ENCODE measurements at regions not wholly inside any gene's neighbourhood (a gene's known extent, or its start where the extent isn't known, plus 50 kb on each side); places are given as distances from the start of the nearest gene placed in this dataset.
"Not testable (repeated sequence)": the region's sequence is repeated elsewhere in the genome, so short reads cannot be mapped to it uniquely, and the experiment has no call there.

DNA sequence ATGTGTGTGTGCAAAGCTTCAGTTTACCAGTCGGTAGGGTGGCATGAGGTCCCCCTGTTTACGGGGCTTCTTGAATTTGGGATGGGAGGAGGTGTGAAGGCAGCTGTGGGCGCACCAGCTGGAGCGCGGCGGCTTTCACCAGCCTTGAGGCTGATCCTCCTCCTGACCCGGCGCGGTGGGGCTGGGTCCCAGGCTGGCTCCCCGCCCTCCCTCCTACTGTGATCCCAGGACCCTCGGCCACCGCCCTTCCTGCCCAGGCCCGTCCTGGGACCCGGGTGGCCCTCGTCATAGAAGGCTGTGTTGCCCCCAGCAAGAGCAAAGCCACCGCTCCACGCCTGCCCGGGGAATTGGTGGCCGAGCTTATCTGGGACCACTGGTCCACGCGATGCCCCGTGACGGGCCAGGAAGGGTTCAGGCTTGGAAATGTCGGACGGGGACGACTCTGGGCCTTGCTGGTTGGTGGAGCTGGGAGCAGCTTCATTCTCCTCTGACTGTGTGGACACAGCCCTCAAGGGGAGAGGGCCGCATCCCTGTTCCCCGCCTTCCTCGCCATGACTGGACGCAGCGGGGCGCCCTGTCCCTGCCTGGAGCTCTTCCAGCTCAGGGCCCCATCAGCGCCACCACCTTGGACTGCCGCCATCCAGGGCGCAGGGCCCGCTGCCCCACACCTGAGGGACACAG, 271.1 kb upstream of the IRX1 start:
- Histone ChIP-seq H3K4me3 (ENCODE audit: low read depth, low read length) (no peak overlapping the region), H3K36me3 (ENCODE audit: control insufficient read depth, insufficient read depth, low read length) (no peaks in the 10 kb centered on the region), H3K27me3 (ENCODE audit: control insufficient read depth, insufficient read depth, low read length) (no peaks in the 10 kb centered on the region)
- FAIRE-seq, result no peak
- TF ChIP-seq CTCF (IDR thresholded peaks at IDR 0.05; ENCODE audit: insufficient read depth, low read length, severe bottlenecking), result no peak
- no peak for DNase-seq (ENCODE audit: low read depth)

DNA sequence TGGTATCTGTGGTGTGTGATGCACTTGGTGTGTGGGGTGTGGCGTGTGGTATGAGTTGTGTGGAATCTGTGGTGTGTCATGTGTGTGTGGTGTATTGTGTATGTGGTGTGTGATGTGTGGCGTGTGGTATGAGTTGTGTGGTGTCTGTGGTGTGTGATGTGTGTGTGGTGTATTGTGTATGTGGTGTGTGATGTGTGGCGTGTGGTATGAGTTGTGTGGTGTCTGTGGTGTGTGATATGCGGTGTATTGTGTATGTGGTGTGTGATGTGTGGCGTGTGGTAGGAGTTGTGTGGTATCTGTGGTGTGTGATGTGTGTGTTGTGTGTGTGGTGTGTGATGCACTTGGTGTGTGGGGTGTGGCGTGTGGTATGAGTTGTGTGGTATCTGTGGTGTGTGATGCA, 271.7 kb upstream of the IRX1 start:
- H3K4me3 ChIP-seq (ENCODE audit: low read depth, low read length); H3K27me3 ChIP-seq (ENCODE audit: control insufficient read depth, insufficient read depth, low read length); H3K36me3 ChIP-seq (ENCODE audit: control insufficient read depth, insufficient read depth, low read length); FAIRE-seq; DNase-seq (ENCODE audit: low read depth): not testable (repeated sequence)

- H3K36me3 ChIP-seq (ENCODE audit: control insufficient read depth, insufficient read depth, low read length), result no peaks in the 10 kb centered on the region
- FAIRE-seq (no peak), DNase-seq (ENCODE audit: low read depth) (no peak)
- no peak overlapping the region for H3K4me3 ChIP-seq (ENCODE audit: low read depth, low read length)
- no peaks in the 10 kb centered on the region for H3K27me3 ChIP-seq (ENCODE audit: control insufficient read depth, insufficient read depth, low read length)
- no peak for TF ChIP-seq CTCF (IDR thresholded peaks at IDR 0.05; ENCODE audit: insufficient read depth, low read length, severe bottlenecking)
Measured at GRCh38 chr5:3323144-3323543, 272.5 kb upstream of the IRX1 start.

DNA sequence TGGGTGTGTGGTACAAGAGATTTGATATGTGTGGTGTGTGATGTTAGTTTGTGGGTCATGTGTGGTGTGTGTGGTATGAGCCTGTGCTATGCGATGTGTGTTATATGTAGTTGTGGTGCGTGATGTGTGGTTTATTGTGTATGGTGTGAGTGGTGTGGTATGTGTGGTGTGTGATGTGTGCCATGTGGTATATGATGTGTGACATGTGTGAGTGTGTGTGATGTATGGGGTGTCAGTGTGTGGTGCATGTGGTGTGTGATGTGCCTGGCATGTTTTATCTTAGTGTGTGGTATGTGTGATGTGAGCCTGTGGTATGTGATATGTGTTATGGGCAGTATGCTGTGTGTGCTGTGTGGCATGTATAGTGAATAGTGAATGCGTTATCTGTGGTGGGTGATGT, 273.0 kb upstream of the IRX1 start:
- TF ChIP-seq CTCF (IDR thresholded peaks at IDR 0.05; ENCODE audit: insufficient read depth, low read length, severe bottlenecking), result no peak
- DNase-seq (ENCODE audit: low read depth) (no peak), FAIRE-seq (no peak)
- no peak overlapping the region for H3K4me3 ChIP-seq (ENCODE audit: low read depth, low read length)
- no peaks in the 10 kb centered on the region for H3K27me3 ChIP-seq (ENCODE audit: control insufficient read depth, insufficient read depth, low read length)
- no peaks in the 10 kb centered on the region for H3K36me3 ChIP-seq (ENCODE audit: control insufficient read depth, insufficient read depth, low read length)

DNA sequence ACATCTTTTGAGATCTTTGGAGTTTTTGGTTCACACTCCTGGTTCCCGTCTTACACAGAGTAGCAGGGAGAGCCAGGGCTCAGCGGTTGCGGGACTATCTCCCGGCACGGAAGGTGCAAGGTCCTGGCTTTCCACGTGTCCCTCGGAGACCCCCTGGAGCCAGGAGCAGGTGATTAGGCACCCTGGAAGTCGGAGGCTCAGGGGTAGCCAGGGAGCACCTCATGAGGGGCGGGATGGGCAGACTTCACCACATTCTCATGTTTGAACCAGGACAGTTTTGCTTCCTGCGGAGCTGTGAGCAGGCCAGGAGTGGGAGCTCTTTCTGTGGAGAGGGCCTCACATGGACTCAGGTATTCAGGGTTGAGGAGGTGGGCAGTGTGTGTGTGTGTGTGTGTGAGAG, 273.7 kb upstream of the IRX1 start:
- no peak for DNase-seq (ENCODE audit: low read depth)
- no peak for TF ChIP-seq CTCF (IDR thresholded peaks at IDR 0.05; ENCODE audit: insufficient read depth, low read length, severe bottlenecking)
- H3K36me3 ChIP-seq (ENCODE audit: control insufficient read depth, insufficient read depth, low read length), result no peaks in the 10 kb centered on the region
- FAIRE-seq, result no peak
- no peaks in the 10 kb centered on the region for H3K27me3 ChIP-seq (ENCODE audit: control insufficient read depth, insufficient read depth, low read length)
- no peak overlapping the region for H3K4me3 ChIP-seq (ENCODE audit: low read depth, low read length)

GRCh38 chr5:3321119-3321760, 274.4 kb upstream of the IRX1 start:
- no peaks in the 10 kb centered on the region for H3K36me3 ChIP-seq (ENCODE audit: control insufficient read depth, insufficient read depth, low read length)
- no peak for DNase-seq (ENCODE audit: low read depth)
- H3K4me3 ChIP-seq (ENCODE audit: low read depth, low read length), result no peak overlapping the region
- FAIRE-seq, result no peak
- TF ChIP-seq CTCF (IDR thresholded peaks at IDR 0.05; ENCODE audit: insufficient read depth, low read length, severe bottlenecking), result no peak
- H3K27me3 ChIP-seq (ENCODE audit: control insufficient read depth, insufficient read depth, low read length), result no peaks in the 10 kb centered on the region
